Neuron (in vitro differentiated cells): ENCODE measurements at regions not wholly inside any gene's neighbourhood (a gene's known extent, or its start where the extent isn't known, plus 50 kb on each side); places are given as distances from the start of the nearest gene placed in this dataset.

Source experiments
- H2AFZ ChIP-seq: one replicate; pipeline ENCODE4 v1.6.1; 2013; ENCODE audit warnings: low read depth, mild to moderate bottlenecking, inconsistent platforms, low read length, moderate library complexity
- H3K27me3 ChIP-seq: one replicate; pipeline ENCODE4 v1.6.1; 2013; ENCODE audit warnings: low read length; ENCODE audit not compliant: insufficient read depth
- H3K36me3 ChIP-seq: one replicate; pipeline ENCODE4 v1.6.1; 2013; ENCODE audit warnings: low read length; ENCODE audit not compliant: insufficient read depth
- H3K4me1 ChIP-seq: one replicate; pipeline ENCODE4 v1.6.1; 2013; ENCODE audit warnings: low read length; ENCODE audit not compliant: insufficient read depth
- H3K4me3 ChIP-seq: 2 replicates; pipeline ENCODE4 v1.5.1; 2013; ENCODE audit warnings: mild to moderate bottlenecking, low read length, moderate library complexity
- H3K9me3 ChIP-seq: one replicate; pipeline ENCODE4 v1.6.1; 2013; ENCODE audit warnings: low read length

DNA sequence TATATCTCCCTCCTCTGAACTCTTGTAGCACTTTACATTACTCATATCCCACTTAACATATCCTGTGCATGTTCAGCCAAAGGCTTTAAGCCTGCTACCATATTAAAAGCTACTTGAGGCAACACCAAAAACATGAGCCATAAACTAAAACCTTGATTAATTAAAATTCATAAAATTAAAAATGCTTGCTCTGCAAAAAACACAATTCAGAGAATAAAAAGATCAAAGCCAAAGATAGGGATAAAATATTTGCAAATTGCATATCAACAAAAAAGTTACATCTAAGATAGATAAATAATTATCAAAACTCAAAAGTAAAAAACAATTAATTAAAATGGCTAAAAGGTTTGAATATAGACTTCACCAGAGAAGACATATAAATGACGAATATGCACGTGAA lies 495.4 kb upstream of the PIK3C3 start:
- no peaks in the 10 kb centered on the region for H3K9me3 ChIP-seq
- H3K4me3 ChIP-seq, result no peak overlapping the region
- H3K36me3 ChIP-seq, result no peaks in the 10 kb centered on the region
- H3K4me1 ChIP-seq, result no peaks in the 10 kb centered on the region
- no peaks in the 10 kb centered on the region for H3K27me3 ChIP-seq
- H2AFZ ChIP-seq, result no peak overlapping the region

- Histone ChIP-seq H2AFZ (no peak overlapping the region), H3K36me3 (no peaks in the 10 kb centered on the region), H3K9me3 (no peaks in the 10 kb centered on the region), H3K27me3 (no peaks in the 10 kb centered on the region), H3K4me1 (no peaks in the 10 kb centered on the region), H3K4me3 (no peak overlapping the region)
These were observed 496.7 kb upstream of the PIK3C3 start for GRCh38 chr18:41458376-41458775.

DNA sequence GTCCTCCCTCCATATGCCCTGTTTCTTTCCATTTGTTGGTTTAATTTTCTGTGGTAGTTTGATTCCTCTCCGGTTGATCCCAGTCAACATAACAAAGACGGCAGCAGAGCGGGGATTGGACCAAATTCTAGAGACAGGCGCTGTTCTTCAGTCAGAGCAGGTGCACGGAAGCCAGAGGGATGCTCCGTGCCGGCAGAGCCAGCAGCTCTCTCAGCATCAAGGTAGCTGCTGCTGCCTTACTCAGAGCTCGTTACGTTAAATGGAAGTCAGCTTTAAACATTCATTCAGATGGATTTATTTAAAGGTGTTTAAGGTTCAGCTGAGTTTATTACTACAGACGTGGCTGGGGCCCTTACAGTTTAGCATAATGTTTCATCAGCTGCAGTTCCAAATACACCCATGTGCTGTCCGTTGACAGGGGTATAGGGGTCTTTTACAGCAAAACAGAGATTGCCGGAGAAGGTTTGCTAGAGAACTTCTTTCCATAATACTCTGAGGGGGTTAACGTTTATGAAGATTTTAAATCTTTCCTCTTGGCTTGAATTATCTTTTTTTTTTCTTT lies 497.2 kb upstream of the PIK3C3 start:
- no peaks in the 10 kb centered on the region for H3K9me3 ChIP-seq
- no peak overlapping the region for H2AFZ ChIP-seq
- H3K4me3 ChIP-seq, result no peak overlapping the region
- H3K4me1 ChIP-seq, result no peaks in the 10 kb centered on the region
- H3K36me3 ChIP-seq, result no peaks in the 10 kb centered on the region
- H3K27me3 ChIP-seq, result no peaks in the 10 kb centered on the region

DNA sequence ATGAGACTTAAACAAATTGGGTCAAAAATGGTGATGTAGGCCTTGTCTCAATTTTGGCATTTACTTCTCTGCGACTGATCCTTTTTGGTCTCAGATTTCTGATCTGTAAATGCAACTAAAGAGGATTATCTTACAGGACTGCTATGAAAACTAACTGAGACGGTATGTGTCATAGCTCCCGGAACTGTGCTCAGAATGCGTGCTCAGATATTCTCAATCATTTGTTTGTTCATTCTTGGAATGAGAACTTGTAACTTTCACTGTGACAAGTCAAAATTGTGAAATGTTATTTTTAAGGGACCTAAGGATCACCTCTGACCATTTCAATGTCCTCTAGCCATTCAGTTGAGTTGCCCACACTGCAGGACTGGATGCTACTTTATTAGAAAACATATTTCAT lies 498.2 kb upstream of the PIK3C3 start:
- H3K27me3 ChIP-seq, result no peaks in the 10 kb centered on the region
- no peak overlapping the region for H3K4me3 ChIP-seq
- H3K4me1 ChIP-seq, result no peaks in the 10 kb centered on the region
- H2AFZ ChIP-seq, result no peak overlapping the region
- no peaks in the 10 kb centered on the region for H3K36me3 ChIP-seq
- H3K9me3 ChIP-seq, result no peaks in the 10 kb centered on the region

DNA sequence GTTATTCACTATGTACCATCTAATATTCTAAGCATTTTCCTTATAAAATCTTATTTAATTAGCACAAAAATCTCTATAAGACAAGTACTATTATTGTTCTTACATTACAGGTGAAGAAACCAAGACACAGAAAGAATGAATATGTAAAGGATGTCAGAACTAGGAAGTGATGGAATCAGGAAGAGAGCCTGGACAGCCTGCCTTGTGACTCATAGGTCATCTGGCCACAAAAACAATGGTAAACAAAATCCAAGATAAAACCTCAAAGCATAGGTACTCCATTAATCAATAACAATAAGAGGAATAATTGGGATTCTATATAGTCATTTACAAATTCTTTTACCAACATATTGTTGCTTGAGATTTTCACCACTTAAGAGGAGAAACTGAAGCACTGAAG lies 505.4 kb upstream of the PIK3C3 start:
- Histone ChIP-seq H3K4me1 (no peaks in the 10 kb centered on the region), H3K36me3 (no peaks in the 10 kb centered on the region), H3K4me3 (no peak overlapping the region), H3K9me3 (no peaks in the 10 kb centered on the region), H3K27me3 (no peaks in the 10 kb centered on the region), H2AFZ (no peak overlapping the region)

GRCh38 chr18:41444943-41445342 lies 510.1 kb upstream of the PIK3C3 start:
- H3K27me3 ChIP-seq, result no peaks in the 10 kb centered on the region
- H3K4me3 ChIP-seq, result no peak overlapping the region
- no peaks in the 10 kb centered on the region for H3K9me3 ChIP-seq
- no peak overlapping the region for H2AFZ ChIP-seq
- H3K4me1 ChIP-seq, result no peaks in the 10 kb centered on the region
- no peaks in the 10 kb centered on the region for H3K36me3 ChIP-seq

- Histone ChIP-seq H3K4me1 (no peaks in the 10 kb centered on the region), H3K9me3 (peaks cover 2% of the 10 kb centered on the region), H3K36me3 (no peaks in the 10 kb centered on the region)
These were observed 518.3 kb upstream of the PIK3C3 start for GRCh38 chr18:41436772-41437171.

GRCh38 chr18:41418598-41418997 lies 536.4 kb upstream of the PIK3C3 start:
- no peak overlapping the region for H2AFZ ChIP-seq
- H3K4me3 ChIP-seq, result no peak overlapping the region
- no peaks in the 10 kb centered on the region for H3K9me3 ChIP-seq
- no peaks in the 10 kb centered on the region for H3K4me1 ChIP-seq
- H3K27me3 ChIP-seq, result no peaks in the 10 kb centered on the region
- H3K36me3 ChIP-seq, result no peaks in the 10 kb centered on the region

More at GRCh38 chr18:41436772-41437171, 518.3 kb upstream of the PIK3C3 start:
- no peaks in the 10 kb centered on the region for H3K27me3 ChIP-seq
- no peak overlapping the region for H3K4me3 ChIP-seq
- no peak overlapping the region for H2AFZ ChIP-seq

- no peaks in the 10 kb centered on the region for H3K27me3 ChIP-seq
- H3K9me3 ChIP-seq, result no peaks in the 10 kb centered on the region
- no peak overlapping the region for H2AFZ ChIP-seq
- H3K4me3 ChIP-seq, result no peak overlapping the region
- no peaks in the 10 kb centered on the region for H3K4me1 ChIP-seq
- no peaks in the 10 kb centered on the region for H3K36me3 ChIP-seq
These were observed 539.0 kb upstream of the PIK3C3 start for GRCh38 chr18:41416044-41416443.

GRCh38 chr18:41410006-41410405 lies 545.0 kb upstream of the PIK3C3 start:
- Histone ChIP-seq H3K4me1 (peaks cover 8% of the 10 kb centered on the region), H3K36me3 (no peaks in the 10 kb centered on the region), H3K27me3 (no peaks in the 10 kb centered on the region), H3K9me3 (no peaks in the 10 kb centered on the region), H2AFZ (no peak overlapping the region), H3K4me3 (no peak overlapping the region)

DNA sequence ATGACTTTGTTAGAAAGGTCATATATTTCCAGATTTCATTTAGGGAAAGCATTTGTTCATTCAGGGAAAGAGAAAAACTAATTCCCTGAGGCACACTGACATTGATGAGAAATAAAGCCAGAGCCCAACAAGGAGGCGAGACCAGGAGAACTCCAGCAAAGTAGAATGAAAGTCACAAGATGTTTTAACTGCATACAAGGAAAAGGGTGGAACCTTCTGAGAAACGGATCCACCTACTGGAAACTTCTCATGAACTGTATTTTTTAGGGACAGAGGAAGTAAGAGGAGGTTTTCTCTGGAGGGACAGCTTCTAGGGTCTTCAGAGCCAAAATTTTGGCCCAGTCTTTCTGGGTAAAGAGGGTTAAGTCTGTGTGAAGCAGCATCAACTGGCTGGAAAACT lies 548.2 kb upstream of the PIK3C3 start:
- Histone ChIP-seq H3K4me3 (no peak overlapping the region), H3K27me3 (no peaks in the 10 kb centered on the region), H2AFZ (no peak overlapping the region), H3K36me3 (no peaks in the 10 kb centered on the region), H3K9me3 (no peaks in the 10 kb centered on the region), H3K4me1 (peaks cover 8% of the 10 kb centered on the region)

- Histone ChIP-seq H3K36me3 (no peaks in the 10 kb centered on the region), H3K4me1 (peaks cover 6% of the 10 kb centered on the region), H3K4me3 (no peak overlapping the region), H3K27me3 (no peaks in the 10 kb centered on the region), H2AFZ (no peak overlapping the region), H3K9me3 (no peaks in the 10 kb centered on the region)
These were observed 558.2 kb upstream of the PIK3C3 start for GRCh38 chr18:41396861-41397260.

- H3K9me3 ChIP-seq, result no peaks in the 10 kb centered on the region
- H3K4me1 ChIP-seq, result peaks cover 7% of the 10 kb centered on the region
- no peak overlapping the region for H2AFZ ChIP-seq
- H3K4me3 ChIP-seq, result no peak overlapping the region
- H3K27me3 ChIP-seq, result no peaks in the 10 kb centered on the region
- no peaks in the 10 kb centered on the region for H3K36me3 ChIP-seq
These were observed 558.8 kb upstream of the PIK3C3 start for GRCh38 chr18:41396211-41396610.

- H2AFZ ChIP-seq, result no peak overlapping the region
- no peaks in the 10 kb centered on the region for H3K36me3 ChIP-seq
- H3K9me3 ChIP-seq, result no peaks in the 10 kb centered on the region
- H3K4me3 ChIP-seq, result no peak overlapping the region
- H3K27me3 ChIP-seq, result no peaks in the 10 kb centered on the region
- peaks cover 7% of the 10 kb centered on the region for H3K4me1 ChIP-seq
These were observed 559.3 kb upstream of the PIK3C3 start for GRCh38 chr18:41395695-41396094.
